ENCODE measurements at regions not wholly inside any gene's neighbourhood (a gene's known extent, or its start where the extent isn't known, plus 50 kb on each side); places are given as distances from the start of the nearest gene placed in this dataset.

GRCh38 chr17:63250830-63251229 lies 195.3 kb downstream of the CYB561 start:
- peaks cover 5% of the 10 kb centered on the region for H3K9me3 Mint-ChIP-seq (ENCODE audit: unreplicated experiment)
- H3K27ac Mint-ChIP-seq (ENCODE audit: unreplicated experiment) = no peak overlapping the region
- peaks cover 8% of the 10 kb centered on the region for H3K4me1 Mint-ChIP-seq (ENCODE audit: low read depth, unreplicated experiment)
- peaks cover 3% of the 10 kb centered on the region for H3K27me3 Mint-ChIP-seq (ENCODE audit: unreplicated experiment)
- DNase-seq = no peak
- TF ChIP-seq CTCF (IDR thresholded peaks at IDR 0.05; ENCODE audit: partially characterized antibody, unreplicated experiment) = no peak
- H3K4me3 Mint-ChIP-seq (ENCODE audit: unreplicated experiment) = no peak overlapping the region
- H3K36me3 Mint-ChIP-seq (ENCODE audit: unreplicated experiment) = peaks cover 9% of the 10 kb centered on the region

DNA sequence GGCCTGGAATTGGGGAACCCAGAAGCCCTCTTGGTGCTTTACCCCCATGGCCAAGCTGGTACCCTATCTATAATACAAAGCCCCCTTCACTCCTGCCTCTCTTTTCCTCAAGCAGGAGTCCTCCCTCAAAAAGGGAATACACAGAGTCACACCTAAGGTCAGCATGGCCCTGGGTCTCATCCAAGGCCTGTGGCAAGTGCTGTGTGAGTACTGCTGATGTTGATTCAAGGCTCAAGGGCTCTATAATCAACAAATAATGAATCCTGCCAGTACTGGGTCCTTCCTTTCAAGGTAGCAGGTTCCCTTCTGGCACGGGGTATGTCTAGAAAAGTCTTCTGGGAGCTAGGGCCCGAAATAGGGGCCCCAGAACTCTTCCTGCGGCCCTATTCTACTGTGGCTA lies 187.3 kb downstream of the CYB561 start:
- Mint-ChIP-seq H3K9me3 (ENCODE audit: unreplicated experiment) (peaks cover 9% of the 10 kb centered on the region), H3K4me1 (ENCODE audit: low read depth, unreplicated experiment) (no peaks in the 10 kb centered on the region), H3K27ac (ENCODE audit: unreplicated experiment) (no peak overlapping the region), H3K4me3 (ENCODE audit: unreplicated experiment) (no peak overlapping the region), H3K36me3 (ENCODE audit: unreplicated experiment) (peaks cover 14% of the 10 kb centered on the region), H3K27me3 (ENCODE audit: unreplicated experiment) (peaks cover 6% of the 10 kb centered on the region)
- no peak for DNase-seq
- TF ChIP-seq CTCF (IDR thresholded peaks at IDR 0.05; ENCODE audit: partially characterized antibody, unreplicated experiment) = no peak

DNA sequence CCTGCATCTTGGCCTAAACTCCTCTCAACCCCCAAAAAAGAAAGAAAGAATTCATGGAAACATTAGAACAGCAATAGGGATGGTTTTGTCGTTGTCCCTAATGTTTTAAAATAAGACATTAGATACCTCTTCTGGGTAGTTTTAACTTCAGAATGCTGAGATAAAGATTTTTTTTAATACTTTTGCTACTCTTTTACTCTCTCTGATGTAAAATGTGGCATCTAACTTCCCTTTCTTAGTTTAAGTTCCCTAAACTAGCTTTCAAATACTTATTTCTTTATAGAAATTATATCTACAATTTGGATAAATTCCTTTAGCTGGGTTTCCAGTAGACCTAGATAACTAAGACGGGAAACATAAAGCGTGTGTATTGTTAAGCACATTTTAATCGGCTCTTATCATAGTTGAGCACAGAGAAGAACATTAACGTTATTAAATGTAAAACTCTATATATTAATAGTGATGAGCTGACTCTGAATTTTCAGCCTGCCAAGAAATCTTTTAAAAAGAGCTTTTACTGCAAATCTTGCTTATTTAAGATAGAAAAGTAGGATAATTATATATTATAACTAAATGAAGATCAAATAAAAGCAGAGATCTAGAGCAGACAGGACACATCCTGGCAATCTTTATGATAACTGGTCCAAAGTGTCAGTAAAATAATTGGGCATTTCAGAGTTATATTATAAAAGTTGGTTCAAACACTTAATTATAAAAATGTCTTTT lies 183.2 kb downstream of the CYB561 start:
- H3K4me3 Mint-ChIP-seq (ENCODE audit: unreplicated experiment) = no peak overlapping the region
- no peak for TF ChIP-seq CTCF (IDR thresholded peaks at IDR 0.05; ENCODE audit: partially characterized antibody, unreplicated experiment)
- no peak for DNase-seq
- no peaks in the 10 kb centered on the region for H3K4me1 Mint-ChIP-seq (ENCODE audit: low read depth, unreplicated experiment)
- no peaks in the 10 kb centered on the region for H3K27me3 Mint-ChIP-seq (ENCODE audit: unreplicated experiment)
- H3K36me3 Mint-ChIP-seq (ENCODE audit: unreplicated experiment) = no peaks in the 10 kb centered on the region
- H3K9me3 Mint-ChIP-seq (ENCODE audit: unreplicated experiment) = peaks cover 1% of the 10 kb centered on the region
- no peak overlapping the region for H3K27ac Mint-ChIP-seq (ENCODE audit: unreplicated experiment)

- TF ChIP-seq CTCF (IDR thresholded peaks at IDR 0.05; ENCODE audit: partially characterized antibody, unreplicated experiment) = no peak
- Mint-ChIP-seq H3K36me3 (ENCODE audit: unreplicated experiment) (no peaks in the 10 kb centered on the region), H3K4me1 (ENCODE audit: low read depth, unreplicated experiment) (peaks cover 9% of the 10 kb centered on the region), H3K27ac (ENCODE audit: unreplicated experiment) (no peak overlapping the region), H3K27me3 (ENCODE audit: unreplicated experiment) (peaks cover under 1% of the 10 kb centered on the region), H3K9me3 (ENCODE audit: unreplicated experiment) (peaks cover 4% of the 10 kb centered on the region), H3K4me3 (ENCODE audit: unreplicated experiment) (no peak overlapping the region)
- DNase-seq = no peak
Measured at GRCh38 chr17:63265526-63265925, 180.6 kb downstream of the CYB561 start.

- H3K9me3 Mint-ChIP-seq (ENCODE audit: unreplicated experiment) = peaks cover 4% of the 10 kb centered on the region
- no peak for TF ChIP-seq CTCF (IDR thresholded peaks at IDR 0.05; ENCODE audit: partially characterized antibody, unreplicated experiment)
- no peak for DNase-seq
- H3K4me3 Mint-ChIP-seq (ENCODE audit: unreplicated experiment) = no peak overlapping the region
- H3K27ac Mint-ChIP-seq (ENCODE audit: unreplicated experiment) = no peak overlapping the region
- H3K4me1 Mint-ChIP-seq (ENCODE audit: low read depth, unreplicated experiment) = peaks cover 9% of the 10 kb centered on the region
- peaks cover 4% of the 10 kb centered on the region for H3K36me3 Mint-ChIP-seq (ENCODE audit: unreplicated experiment)
- H3K27me3 Mint-ChIP-seq (ENCODE audit: unreplicated experiment) = peaks cover 1% of the 10 kb centered on the region
Measured at GRCh38 chr17:63267846-63268245, 178.3 kb downstream of the CYB561 start.

Measured in glutamatergic neuron (in vitro differentiated cells).